GM12801 (cell line): ENCODE measurements at regions not wholly inside any gene's neighbourhood (a gene's known extent, or its start where the extent isn't known, plus 50 kb on each side); places are given as distances from the start of the nearest gene placed in this dataset.

ENCODE experiments used
- TF ChIP-seq, protein P1 (sequence below): IDR thresholded peaks from one replicate; pipeline ENCODE4 v1.5.1; 2011; ENCODE audit warnings: control low read depth; ENCODE audit not compliant: insufficient read length; ENCODE audit errors: extremely low read depth

GRCh38 chr6:98380589-98380988, 453.8 kb upstream of the POU3F2 start:
- TF ChIP-seq, protein P1, sequence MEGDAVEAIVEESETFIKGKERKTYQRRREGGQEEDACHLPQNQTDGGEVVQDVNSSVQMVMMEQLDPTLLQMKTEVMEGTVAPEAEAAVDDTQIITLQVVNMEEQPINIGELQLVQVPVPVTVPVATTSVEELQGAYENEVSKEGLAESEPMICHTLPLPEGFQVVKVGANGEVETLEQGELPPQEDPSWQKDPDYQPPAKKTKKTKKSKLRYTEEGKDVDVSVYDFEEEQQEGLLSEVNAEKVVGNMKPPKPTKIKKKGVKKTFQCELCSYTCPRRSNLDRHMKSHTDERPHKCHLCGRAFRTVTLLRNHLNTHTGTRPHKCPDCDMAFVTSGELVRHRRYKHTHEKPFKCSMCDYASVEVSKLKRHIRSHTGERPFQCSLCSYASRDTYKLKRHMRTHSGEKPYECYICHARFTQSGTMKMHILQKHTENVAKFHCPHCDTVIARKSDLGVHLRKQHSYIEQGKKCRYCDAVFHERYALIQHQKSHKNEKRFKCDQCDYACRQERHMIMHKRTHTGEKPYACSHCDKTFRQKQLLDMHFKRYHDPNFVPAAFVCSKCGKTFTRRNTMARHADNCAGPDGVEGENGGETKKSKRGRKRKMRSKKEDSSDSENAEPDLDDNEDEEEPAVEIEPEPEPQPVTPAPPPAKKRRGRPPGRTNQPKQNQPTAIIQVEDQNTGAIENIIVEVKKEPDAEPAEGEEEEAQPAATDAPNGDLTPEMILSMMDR, result no peak

DNA sequence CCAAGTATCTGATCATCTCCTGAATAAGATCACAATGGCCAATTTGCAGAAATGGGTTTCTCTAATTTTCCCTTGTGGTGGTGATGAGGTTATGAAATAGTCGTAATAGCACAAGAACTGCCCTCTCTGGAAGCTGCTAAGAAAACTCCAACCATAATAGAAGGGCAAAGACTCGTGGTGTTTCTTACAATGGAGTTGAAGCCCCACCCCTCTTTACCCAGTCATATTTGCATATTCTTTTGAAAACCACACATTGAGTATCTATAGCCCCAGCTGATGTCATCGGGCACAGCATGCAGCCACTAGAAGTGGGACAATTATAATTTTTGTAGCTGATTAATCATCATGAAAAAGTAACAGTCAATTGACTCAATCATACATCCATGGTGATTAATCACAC, 452.1 kb upstream of the POU3F2 start:
- TF ChIP-seq, protein P1, result no peak

- TF ChIP-seq, protein P1, result no peak
Observed at GRCh38 chr6:98384334-98384733, 450.0 kb upstream of the POU3F2 start.

- TF ChIP-seq, protein P1, result no peak
Observed at GRCh38 chr6:98384801-98385200, 449.6 kb upstream of the POU3F2 start.

DNA sequence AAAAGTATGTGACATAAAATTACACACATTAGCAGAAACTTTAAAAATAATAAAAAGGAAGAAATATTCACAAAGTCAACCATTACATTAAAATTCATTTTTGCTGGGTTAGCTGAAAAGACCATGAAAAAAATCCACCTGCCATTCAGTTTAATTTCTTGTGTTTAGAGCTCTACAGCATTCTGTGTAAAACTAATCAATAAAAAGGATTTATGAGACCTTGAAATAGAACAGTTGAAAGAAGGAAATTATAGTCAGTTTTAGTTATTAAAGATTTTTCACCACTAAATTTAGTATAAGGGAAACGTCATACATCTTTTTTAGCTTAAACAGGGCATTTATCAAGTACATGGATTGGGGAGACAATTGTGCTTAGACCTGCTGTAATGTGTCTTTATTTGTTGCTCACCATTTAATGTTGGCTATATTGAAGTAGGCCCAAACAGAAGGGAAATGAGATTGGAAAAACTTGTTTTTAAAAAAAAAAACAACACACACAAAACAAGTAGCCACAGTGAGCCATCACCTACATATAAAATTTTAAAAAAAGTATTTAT, 438.7 kb upstream of the POU3F2 start:
- TF ChIP-seq, protein P1, result no peak

DNA sequence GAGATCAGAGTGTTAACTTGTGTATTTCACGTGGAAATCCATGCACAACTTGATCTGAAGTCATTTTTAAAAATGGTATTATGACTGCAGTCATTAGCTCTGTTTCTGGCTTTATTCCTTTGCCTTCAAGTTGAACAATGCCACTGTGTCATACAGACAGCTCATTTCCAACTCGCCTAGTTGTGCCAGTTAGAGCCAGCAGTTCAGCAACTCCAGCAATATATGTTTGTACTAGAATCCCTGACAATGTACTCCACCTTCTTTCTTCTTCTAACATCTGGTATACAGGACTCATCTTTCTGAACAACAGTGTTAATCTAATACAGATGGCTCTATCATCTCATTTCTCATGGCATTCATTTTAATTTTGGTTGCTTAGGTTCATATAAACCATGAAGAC, 418.3 kb upstream of the POU3F2 start:
- TF ChIP-seq, protein P1, result no peak

DNA sequence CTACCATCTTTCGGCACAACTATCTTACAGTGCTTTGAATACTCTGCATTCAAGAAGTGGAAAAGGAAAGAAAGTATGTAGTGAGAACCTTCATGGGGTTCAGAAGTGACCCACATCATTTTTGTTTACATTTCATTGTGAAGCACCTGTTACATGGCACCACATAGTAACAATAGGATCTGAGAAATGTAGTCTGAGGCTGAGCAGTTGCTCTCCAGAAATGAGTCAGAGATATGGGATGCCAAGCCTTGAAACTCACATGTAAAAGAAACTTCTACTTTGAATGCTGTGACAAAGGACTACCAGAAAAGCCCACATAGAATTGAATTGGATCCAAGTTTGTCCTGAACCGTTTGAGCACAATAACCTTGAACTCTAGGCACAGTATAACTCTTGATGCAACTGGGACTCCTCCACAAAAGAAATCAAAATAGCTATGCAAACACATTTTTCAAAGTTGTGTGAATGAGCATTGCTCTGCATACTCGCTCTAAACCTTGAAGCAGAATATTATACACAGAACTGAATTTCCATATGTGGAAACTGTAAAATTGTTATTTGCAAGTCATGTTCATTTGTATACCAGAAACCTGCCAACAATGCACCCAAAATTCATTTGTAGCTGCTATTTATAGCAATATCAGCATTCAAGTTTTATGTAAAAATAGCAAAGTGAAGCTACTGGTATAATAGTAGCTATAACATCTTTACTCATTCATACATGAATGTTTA, 400.9 kb upstream of the POU3F2 start:
- TF ChIP-seq, protein P1, result no peak
